ENCODE measurements at regions not wholly inside any gene's neighbourhood (a gene's known extent, or its start where the extent isn't known, plus 50 kb on each side); places are given as distances from the start of the nearest gene placed in this dataset.

GRCh38 chr3:30222441-30222840 is 384.0 kb upstream of the TGFBR2 start:
- ATAC-seq, result no peak
- TF ChIP-seq ESRRG (CRISPR knock-in tag; IDR thresholded peaks at IDR 0.05), result no peak
- TF ChIP-seq, protein P1, sequence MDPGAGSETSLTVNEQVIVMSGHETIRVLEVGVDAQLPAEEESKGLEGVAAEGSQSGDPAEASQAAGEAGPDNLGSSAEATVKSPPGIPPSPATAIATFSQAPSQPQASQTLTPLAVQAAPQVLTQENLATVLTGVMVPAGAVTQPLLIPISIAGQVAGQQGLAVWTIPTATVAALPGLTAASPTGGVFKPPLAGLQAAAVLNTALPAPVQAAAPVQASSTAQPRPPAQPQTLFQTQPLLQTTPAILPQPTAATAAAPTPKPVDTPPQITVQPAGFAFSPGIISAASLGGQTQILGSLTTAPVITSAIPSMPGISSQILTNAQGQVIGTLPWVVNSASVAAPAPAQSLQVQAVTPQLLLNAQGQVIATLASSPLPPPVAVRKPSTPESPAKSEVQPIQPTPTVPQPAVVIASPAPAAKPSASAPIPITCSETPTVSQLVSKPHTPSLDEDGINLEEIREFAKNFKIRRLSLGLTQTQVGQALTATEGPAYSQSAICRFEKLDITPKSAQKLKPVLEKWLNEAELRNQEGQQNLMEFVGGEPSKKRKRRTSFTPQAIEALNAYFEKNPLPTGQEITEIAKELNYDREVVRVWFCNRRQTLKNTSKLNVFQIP (CRISPR knock-in tag; IDR thresholded peaks at IDR 0.05; ENCODE audit: borderline replicate concordance, low read depth), result no peak
- TF ChIP-seq ZC3H10 (CRISPR knock-in tag; IDR thresholded peaks at IDR 0.05), result no peak

DNA sequence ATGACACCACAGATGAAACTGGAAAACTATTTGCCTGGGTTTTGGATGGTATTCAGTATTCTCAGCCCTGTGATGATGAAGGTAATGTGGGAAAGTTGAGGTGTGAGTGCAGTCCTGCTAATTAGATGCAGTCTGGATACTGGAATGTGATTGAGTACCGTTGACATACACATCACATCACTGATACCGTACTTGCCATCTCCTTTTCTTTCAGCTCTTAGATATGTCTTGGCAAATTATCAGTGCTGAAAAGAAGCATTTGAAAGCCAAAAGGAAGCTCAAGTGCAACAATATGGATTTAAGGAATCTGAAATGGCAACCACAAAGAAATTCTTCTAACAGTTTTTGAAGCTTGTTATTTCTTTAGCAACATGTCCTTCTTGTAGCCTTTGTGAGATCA is 381.4 kb upstream of the TGFBR2 start:
- TF ChIP-seq PPARA (CRISPR knock-in tag; IDR thresholded peaks at IDR 0.05; ENCODE audit: borderline replicate concordance) (no peak), RARB (CRISPR knock-in tag; IDR thresholded peaks at IDR 0.05) (no peak), ZNF70 (CRISPR knock-in tag; IDR thresholded peaks at IDR 0.05) (no peak), CSDC2 (CRISPR knock-in tag; IDR thresholded peaks at IDR 0.05) (no peak), CSRNP3 (CRISPR knock-in tag; IDR thresholded peaks at IDR 0.05) (no peak), ESRRG (CRISPR knock-in tag; IDR thresholded peaks at IDR 0.05) (no peak), ISL1 (CRISPR knock-in tag; IDR thresholded peaks at IDR 0.05) (no peak)
- TF ChIP-seq, protein P2, sequence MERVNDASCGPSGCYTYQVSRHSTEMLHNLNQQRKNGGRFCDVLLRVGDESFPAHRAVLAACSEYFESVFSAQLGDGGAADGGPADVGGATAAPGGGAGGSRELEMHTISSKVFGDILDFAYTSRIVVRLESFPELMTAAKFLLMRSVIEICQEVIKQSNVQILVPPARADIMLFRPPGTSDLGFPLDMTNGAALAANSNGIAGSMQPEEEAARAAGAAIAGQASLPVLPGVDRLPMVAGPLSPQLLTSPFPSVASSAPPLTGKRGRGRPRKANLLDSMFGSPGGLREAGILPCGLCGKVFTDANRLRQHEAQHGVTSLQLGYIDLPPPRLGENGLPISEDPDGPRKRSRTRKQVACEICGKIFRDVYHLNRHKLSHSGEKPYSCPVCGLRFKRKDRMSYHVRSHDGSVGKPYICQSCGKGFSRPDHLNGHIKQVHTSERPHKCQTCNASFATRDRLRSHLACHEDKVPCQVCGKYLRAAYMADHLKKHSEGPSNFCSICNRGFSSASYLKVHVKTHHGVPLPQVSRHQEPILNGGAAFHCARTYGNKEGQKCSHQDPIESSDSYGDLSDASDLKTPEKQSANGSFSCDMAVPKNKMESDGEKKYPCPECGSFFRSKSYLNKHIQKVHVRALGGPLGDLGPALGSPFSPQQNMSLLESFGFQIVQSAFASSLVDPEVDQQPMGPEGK (CRISPR knock-in tag; IDR thresholded peaks at IDR 0.05; ENCODE audit: borderline replicate concordance), result no peak
- ATAC-seq, result no peak

DNA sequence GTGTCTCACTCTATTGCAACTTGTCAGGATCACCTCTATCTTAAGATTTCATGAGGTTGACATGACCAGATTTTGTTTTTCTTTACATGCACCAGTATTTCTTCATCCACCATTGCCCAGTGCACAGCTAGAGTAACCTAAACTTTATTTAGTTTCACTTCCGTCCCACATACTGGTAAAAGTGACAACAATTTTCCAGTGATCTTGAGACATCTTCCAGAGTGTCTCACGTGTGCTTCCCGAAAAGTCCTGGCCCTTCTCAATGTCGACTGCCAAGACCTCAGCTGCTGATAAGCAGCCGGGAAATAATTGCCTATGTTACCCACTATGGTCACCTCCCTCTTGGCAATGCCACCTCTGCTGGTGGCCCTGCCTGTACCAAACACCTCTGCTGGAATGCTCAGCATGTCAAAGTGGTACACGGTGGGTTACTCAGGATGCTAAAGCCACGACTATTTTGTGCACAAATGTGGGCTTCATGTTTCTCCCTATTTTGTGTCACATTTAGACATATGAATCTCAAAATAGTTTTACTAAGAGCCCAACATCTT is 379.7 kb upstream of the TGFBR2 start:
- ATAC-seq, result no peak
- TF ChIP-seq CREB5 (CRISPR knock-in tag; IDR thresholded peaks at IDR 0.05; ENCODE audit: low read depth), result no peak
- TF ChIP-seq ARNTL (CRISPR knock-in tag; IDR thresholded peaks at IDR 0.05; ENCODE audit: borderline replicate concordance, low read depth), result no peak
- TF ChIP-seq, protein P2 (CRISPR knock-in tag; IDR thresholded peaks at IDR 0.05; ENCODE audit: borderline replicate concordance), result no peak
- no peak for TF ChIP-seq ZC3H10 (CRISPR knock-in tag; IDR thresholded peaks at IDR 0.05)

DNA sequence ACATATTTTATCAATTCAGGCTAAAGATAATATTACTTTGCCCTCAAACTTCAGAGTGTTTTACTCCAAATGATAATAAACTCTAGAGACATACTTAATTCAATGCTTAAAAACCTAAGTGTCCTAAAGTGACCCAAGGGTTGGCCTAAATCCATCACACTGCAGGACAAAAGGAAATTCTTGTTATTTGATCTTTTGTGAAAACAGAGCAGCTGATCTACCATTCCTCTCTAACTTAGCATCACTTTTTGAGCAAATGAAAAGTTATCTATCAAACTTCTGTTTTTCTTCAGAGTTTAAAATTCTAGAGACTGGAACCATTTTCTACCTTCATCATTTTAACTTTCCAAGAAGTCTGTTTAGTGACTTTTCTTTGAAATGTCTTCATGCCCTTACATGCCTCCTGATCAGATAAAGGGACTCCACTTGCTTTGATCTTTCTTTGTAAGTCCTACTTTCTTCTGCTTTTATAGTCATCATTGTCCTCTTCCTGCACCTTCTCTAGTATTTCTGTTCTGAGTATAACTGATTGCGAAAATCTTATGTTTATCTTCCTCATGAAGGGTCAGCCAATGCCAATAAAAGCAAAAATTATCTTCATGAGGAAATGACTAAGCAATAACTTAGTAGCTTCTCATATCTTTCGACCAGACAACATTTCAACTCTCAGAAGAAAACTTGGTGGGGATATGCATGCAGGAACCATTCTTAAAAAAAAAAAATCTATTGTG is 378.7 kb upstream of the TGFBR2 start:
- TF ChIP-seq ISL1 (CRISPR knock-in tag; IDR thresholded peaks at IDR 0.05) (peak; percentile 82), CSDC2 (CRISPR knock-in tag; IDR thresholded peaks at IDR 0.05) (no peak), SNAI2 (CRISPR knock-in tag; IDR thresholded peaks at IDR 0.05) (0 out of 2 replicates have a peak, but pooled peaks have one; percentile 23)
- ATAC-seq, result peak; percentile 78

DNA sequence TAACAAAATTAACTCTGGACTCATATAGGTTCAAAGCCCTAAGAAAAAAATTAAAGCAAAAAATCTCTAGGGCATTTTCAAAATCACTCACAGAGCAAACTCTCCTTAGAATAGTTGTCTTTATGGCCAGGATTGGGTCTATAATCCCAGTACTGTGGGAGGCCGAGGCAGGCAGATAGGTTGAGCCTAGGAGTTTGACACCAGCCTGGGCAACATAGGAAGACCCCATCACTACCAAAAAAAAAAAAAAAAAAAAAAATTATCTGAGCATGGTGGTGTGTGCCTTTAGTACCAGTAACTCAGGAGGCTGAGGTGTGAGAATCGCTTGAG is 378.1 kb upstream of the TGFBR2 start:
- TF ChIP-seq GLIS3 (CRISPR knock-in tag; IDR thresholded peaks at IDR 0.05) (no peak), PPARA (CRISPR knock-in tag; IDR thresholded peaks at IDR 0.05; ENCODE audit: borderline replicate concordance) (no peak), ESRRG (CRISPR knock-in tag; IDR thresholded peaks at IDR 0.05) (no peak), TCF4 (CRISPR knock-in tag; IDR thresholded peaks at IDR 0.05; ENCODE audit: borderline replicate concordance) (no peak)
- TF ChIP-seq, protein P1 (CRISPR knock-in tag; IDR thresholded peaks at IDR 0.05; ENCODE audit: borderline replicate concordance, low read depth), result no peak
- peak; percentile 18; the same call in 2 of the 3 replicates for ATAC-seq

Data from SK-N-SH treated with all-trans-retinoic acid at 6 μM for 48 hours (cell line).